ENCODE measurements at regions not wholly inside any gene's neighbourhood (a gene's known extent, or its start where the extent isn't known, plus 50 kb on each side); places are given as distances from the start of the nearest gene placed in this dataset.

DNA sequence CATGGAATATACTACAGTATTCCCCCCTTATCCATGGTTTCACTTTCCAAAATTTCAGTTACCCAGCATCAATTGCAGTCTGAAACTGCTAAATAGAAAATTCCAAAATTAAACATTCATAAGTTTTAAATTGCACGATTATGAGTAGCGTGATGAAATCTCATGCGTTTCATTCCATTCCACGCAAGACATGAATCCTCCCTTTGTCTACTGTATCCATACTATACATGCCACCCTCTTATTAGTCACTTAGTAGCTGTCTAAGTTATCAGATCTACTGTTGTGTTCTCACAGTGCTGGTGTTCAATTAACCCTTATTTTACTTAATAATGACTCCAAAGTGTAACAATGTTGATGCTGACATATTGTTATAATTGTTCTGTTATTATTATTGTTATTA lies 261.2 kb upstream of the NDST4 start:
- Histone ChIP-seq H3K9me3 (ENCODE audit: low read depth, low read length) (no peaks in the 10 kb centered on the region), H2AFZ (ENCODE audit: low read length) (no peak overlapping the region), H3K4me2 (ENCODE audit: insufficient read depth, low read length) (no peak overlapping the region), H4K20me1 (ENCODE audit: insufficient read depth, low read length) (no peaks in the 10 kb centered on the region), H3K4me3 (ENCODE audit: insufficient read depth, low read length) (no peak overlapping the region), H3K4me1 (ENCODE audit: insufficient read depth, low read length) (no peaks in the 10 kb centered on the region), H3K79me2 (ENCODE audit: insufficient read depth, low read length) (no peaks in the 10 kb centered on the region), H3K27ac (ENCODE audit: low read depth, low read length) (no peak overlapping the region), H3K27me3 (ENCODE audit: insufficient read depth, low read length) (no peaks in the 10 kb centered on the region), H3K36me3 (ENCODE audit: insufficient read depth, low read length) (no peaks in the 10 kb centered on the region)
- TF ChIP-seq CTCF (IDR thresholded peaks at IDR 0.05; ENCODE audit: extremely low read depth, low read depth, low read length), result no peak
- DNase-seq (ENCODE audit: insufficient read length, low spot score, missing footprints), result no peak

DNA sequence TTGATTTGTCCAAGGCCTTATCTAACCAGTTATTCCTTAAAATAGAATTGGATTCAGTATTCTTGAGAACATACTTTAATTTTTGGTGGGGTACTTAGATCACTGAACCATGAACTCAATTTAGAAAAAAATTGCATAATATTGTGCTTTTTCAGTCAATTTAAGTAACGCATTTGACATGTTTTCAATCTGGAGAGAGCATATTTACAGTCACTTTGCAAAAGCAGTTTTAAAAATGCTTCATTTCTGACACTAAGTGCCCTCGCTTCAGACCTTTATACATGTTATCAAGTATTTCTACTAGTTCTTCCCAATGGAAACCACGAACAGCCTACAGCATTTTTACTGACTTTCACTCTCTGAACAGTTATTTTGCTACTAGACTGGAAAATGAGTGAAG lies 257.1 kb upstream of the NDST4 start:
- no peaks in the 10 kb centered on the region for H3K4me1 ChIP-seq (ENCODE audit: insufficient read depth, low read length)
- H3K4me3 ChIP-seq (ENCODE audit: insufficient read depth, low read length), result no peak overlapping the region
- H4K20me1 ChIP-seq (ENCODE audit: insufficient read depth, low read length), result no peaks in the 10 kb centered on the region
- H3K27ac ChIP-seq (ENCODE audit: low read depth, low read length), result no peak overlapping the region
- peaks cover 4% of the 10 kb centered on the region for H3K9me3 ChIP-seq (ENCODE audit: low read depth, low read length)
- TF ChIP-seq CTCF (IDR thresholded peaks at IDR 0.05; ENCODE audit: extremely low read depth, low read depth, low read length), result no peak
- H3K79me2 ChIP-seq (ENCODE audit: insufficient read depth, low read length), result no peaks in the 10 kb centered on the region
- H3K27me3 ChIP-seq (ENCODE audit: insufficient read depth, low read length), result no peaks in the 10 kb centered on the region
- H3K4me2 ChIP-seq (ENCODE audit: insufficient read depth, low read length), result no peak overlapping the region
- H2AFZ ChIP-seq (ENCODE audit: low read length), result no peak overlapping the region
- no peak for DNase-seq (ENCODE audit: insufficient read length, low spot score, missing footprints)
- H3K36me3 ChIP-seq (ENCODE audit: insufficient read depth, low read length), result no peaks in the 10 kb centered on the region

DNA sequence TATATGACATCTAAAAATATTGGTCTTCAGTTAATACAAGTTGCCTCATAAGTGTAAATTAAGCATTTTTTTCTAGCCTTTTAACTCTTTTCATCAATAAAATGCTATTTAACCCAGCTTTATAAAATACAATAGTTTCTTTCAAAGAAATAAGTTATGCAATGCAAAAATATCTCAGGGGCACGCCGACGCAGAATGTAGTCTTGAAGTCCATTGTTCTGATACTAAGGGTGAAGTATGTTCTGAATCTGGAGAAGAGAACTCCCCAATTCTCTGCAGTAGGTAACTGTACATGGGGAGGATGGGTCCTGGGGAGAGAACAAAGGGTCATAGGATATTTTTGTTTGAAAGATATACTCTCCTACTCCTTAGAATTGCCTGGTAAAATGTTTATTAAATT lies 256.6 kb upstream of the NDST4 start:
- H3K4me3 ChIP-seq (ENCODE audit: insufficient read depth, low read length), result no peak overlapping the region
- H3K9me3 ChIP-seq (ENCODE audit: low read depth, low read length), result peaks cover 4% of the 10 kb centered on the region
- H3K4me1 ChIP-seq (ENCODE audit: insufficient read depth, low read length), result no peaks in the 10 kb centered on the region
- no peaks in the 10 kb centered on the region for H3K36me3 ChIP-seq (ENCODE audit: insufficient read depth, low read length)
- no peak for DNase-seq (ENCODE audit: insufficient read length, low spot score, missing footprints)
- TF ChIP-seq CTCF (IDR thresholded peaks at IDR 0.05; ENCODE audit: extremely low read depth, low read depth, low read length), result no peak
- no peaks in the 10 kb centered on the region for H4K20me1 ChIP-seq (ENCODE audit: insufficient read depth, low read length)
- H3K4me2 ChIP-seq (ENCODE audit: insufficient read depth, low read length), result no peak overlapping the region
- H3K27me3 ChIP-seq (ENCODE audit: insufficient read depth, low read length), result no peaks in the 10 kb centered on the region
- no peak overlapping the region for H3K27ac ChIP-seq (ENCODE audit: low read depth, low read length)
- no peak overlapping the region for H2AFZ ChIP-seq (ENCODE audit: low read length)
- H3K79me2 ChIP-seq (ENCODE audit: insufficient read depth, low read length), result no peaks in the 10 kb centered on the region

DNA sequence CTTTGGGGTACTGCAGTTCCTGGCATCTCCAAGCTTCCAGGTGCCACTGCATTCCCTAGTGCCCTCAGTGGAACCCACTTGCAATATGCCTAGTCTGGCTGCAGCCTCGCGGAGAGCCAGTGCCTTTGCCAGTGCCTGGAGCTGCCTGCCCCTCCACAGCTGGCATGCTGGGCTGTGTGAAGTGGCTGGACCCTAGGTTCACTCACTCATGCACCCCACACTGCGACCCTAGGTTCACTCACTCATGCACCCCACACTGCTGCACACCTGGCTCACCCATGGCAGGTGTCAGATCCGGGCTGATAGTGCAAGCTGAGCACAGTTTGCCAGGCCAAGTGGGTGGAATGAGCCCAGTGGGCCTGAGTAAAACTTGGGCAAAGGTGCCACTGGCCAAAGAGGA lies 253.0 kb upstream of the NDST4 start:
- H2AFZ ChIP-seq (ENCODE audit: low read length), result no peak overlapping the region
- no peak for DNase-seq (ENCODE audit: insufficient read length, low spot score, missing footprints)
- no peaks in the 10 kb centered on the region for H3K27me3 ChIP-seq (ENCODE audit: insufficient read depth, low read length)
- H3K4me2 ChIP-seq (ENCODE audit: insufficient read depth, low read length), result no peak overlapping the region
- H3K36me3 ChIP-seq (ENCODE audit: insufficient read depth, low read length), result no peaks in the 10 kb centered on the region
- no peak for TF ChIP-seq CTCF (IDR thresholded peaks at IDR 0.05; ENCODE audit: extremely low read depth, low read depth, low read length)
- no peaks in the 10 kb centered on the region for H3K4me1 ChIP-seq (ENCODE audit: insufficient read depth, low read length)
- no peak overlapping the region for H3K4me3 ChIP-seq (ENCODE audit: insufficient read depth, low read length)
- H3K27ac ChIP-seq (ENCODE audit: low read depth, low read length), result no peak overlapping the region
- H4K20me1 ChIP-seq (ENCODE audit: insufficient read depth, low read length), result no peaks in the 10 kb centered on the region
- H3K9me3 ChIP-seq (ENCODE audit: low read depth, low read length), result peaks cover 4% of the 10 kb centered on the region
- no peaks in the 10 kb centered on the region for H3K79me2 ChIP-seq (ENCODE audit: insufficient read depth, low read length)

Data from osteoblast (primary cell).